ENCODE measurements at regions not wholly inside any gene's neighbourhood (a gene's known extent, or its start where the extent isn't known, plus 50 kb on each side); places are given as distances from the start of the nearest gene placed in this dataset.

- Histone ChIP-seq H2AFZ (ENCODE audit: low read depth, low read length, severe bottlenecking) (no peak overlapping the region), H3K9me3 (ENCODE audit: insufficient read depth, low read length) (no peaks in the 10 kb centered on the region), H3F3A (ENCODE audit: insufficient read depth) (no peaks in the 10 kb centered on the region), H3K9me2 (replicated peaks; ENCODE audit: insufficient read depth, low read length) (no peaks in the 10 kb centered on the region), H3K27ac (ENCODE audit: low read depth, low read length) (no peak overlapping the region), H3K36me3 (ENCODE audit: low read length) (no peaks in the 10 kb centered on the region), H4K20me1 (ENCODE audit: low read depth, low read length) (no peaks in the 10 kb centered on the region), H3K4me3 (ENCODE audit: insufficient read depth, low read length, poor library complexity, severe bottlenecking) (no peak overlapping the region), H3K27me3 (ENCODE audit: low read length) (no peaks in the 10 kb centered on the region), H3K9ac (ENCODE audit: low read length) (no peak overlapping the region), H3K79me2 (ENCODE audit: insufficient read depth, low read length) (no peaks in the 10 kb centered on the region), H3K4me2 (ENCODE audit: low read depth, low read length, poor library complexity, severe bottlenecking) (no peak overlapping the region)
- TF ChIP-seq CTCF (IDR thresholded peaks at IDR 0.05; ENCODE audit: insufficient read depth, low read length, poor library complexity, severe bottlenecking) (no peak), EZH2phosphoT487 (conservative IDR thresholded peaks at IDR 0.05; ENCODE audit: low read length) (no peak)
Observed at GRCh38 chr1:58033311-58033710, 513.2 kb downstream of the OMA1 start.

GRCh38 chr1:58032611-58033073 lies 513.9 kb downstream of the OMA1 start:
- no peak overlapping the region for H2AFZ ChIP-seq (ENCODE audit: low read depth, low read length, severe bottlenecking)
- no peaks in the 10 kb centered on the region for H4K20me1 ChIP-seq (ENCODE audit: low read depth, low read length)
- H3K9me2 ChIP-seq (replicated peaks; ENCODE audit: insufficient read depth, low read length), result no peaks in the 10 kb centered on the region
- H3K4me2 ChIP-seq (ENCODE audit: low read depth, low read length, poor library complexity, severe bottlenecking), result no peak overlapping the region
- no peaks in the 10 kb centered on the region for H3K79me2 ChIP-seq (ENCODE audit: insufficient read depth, low read length)
- no peaks in the 10 kb centered on the region for H3K9me3 ChIP-seq (ENCODE audit: insufficient read depth, low read length)
- H3K9ac ChIP-seq (ENCODE audit: low read length), result no peak overlapping the region
- TF ChIP-seq EZH2phosphoT487 (conservative IDR thresholded peaks at IDR 0.05; ENCODE audit: low read length) (no peak), CTCF (IDR thresholded peaks at IDR 0.05; ENCODE audit: insufficient read depth, low read length, poor library complexity, severe bottlenecking) (no peak)
- no peaks in the 10 kb centered on the region for H3F3A ChIP-seq (ENCODE audit: insufficient read depth)
- H3K27me3 ChIP-seq (ENCODE audit: low read length), result no peaks in the 10 kb centered on the region
- H3K36me3 ChIP-seq (ENCODE audit: low read length), result no peaks in the 10 kb centered on the region
- no peak overlapping the region for H3K27ac ChIP-seq (ENCODE audit: low read depth, low read length)
- H3K4me3 ChIP-seq (ENCODE audit: insufficient read depth, low read length, poor library complexity, severe bottlenecking), result no peak overlapping the region

- no peaks in the 10 kb centered on the region for H4K20me1 ChIP-seq (ENCODE audit: low read depth, low read length)
- no peaks in the 10 kb centered on the region for H3K9me3 ChIP-seq (ENCODE audit: insufficient read depth, low read length)
- H3F3A ChIP-seq (ENCODE audit: insufficient read depth), result no peaks in the 10 kb centered on the region
- no peak overlapping the region for H3K4me2 ChIP-seq (ENCODE audit: low read depth, low read length, poor library complexity, severe bottlenecking)
- no peak overlapping the region for H3K27ac ChIP-seq (ENCODE audit: low read depth, low read length)
- H3K4me3 ChIP-seq (ENCODE audit: insufficient read depth, low read length, poor library complexity, severe bottlenecking), result no peak overlapping the region
- H3K79me2 ChIP-seq (ENCODE audit: insufficient read depth, low read length), result no peaks in the 10 kb centered on the region
- no peak for TF ChIP-seq EZH2phosphoT487 (conservative IDR thresholded peaks at IDR 0.05; ENCODE audit: low read length)
- TF ChIP-seq CTCF (IDR thresholded peaks at IDR 0.05; ENCODE audit: insufficient read depth, low read length, poor library complexity, severe bottlenecking), result no peak
- no peaks in the 10 kb centered on the region for H3K36me3 ChIP-seq (ENCODE audit: low read length)
- no peaks in the 10 kb centered on the region for H3K9me2 ChIP-seq (replicated peaks; ENCODE audit: insufficient read depth, low read length)
- no peaks in the 10 kb centered on the region for H3K27me3 ChIP-seq (ENCODE audit: low read length)
- H2AFZ ChIP-seq (ENCODE audit: low read depth, low read length, severe bottlenecking), result no peak overlapping the region
- no peak overlapping the region for H3K9ac ChIP-seq (ENCODE audit: low read length)
Observed at GRCh38 chr1:58031416-58031815, 515.1 kb downstream of the OMA1 start.
